ENCODE measurements at regions not wholly inside any gene's neighbourhood (a gene's known extent, or its start where the extent isn't known, plus 50 kb on each side); places are given as distances from the start of the nearest gene placed in this dataset.
"Not testable (repeated sequence)": the region's sequence is repeated elsewhere in the genome, so short reads cannot be mapped to it uniquely, and the experiment has no call there.

DNA sequence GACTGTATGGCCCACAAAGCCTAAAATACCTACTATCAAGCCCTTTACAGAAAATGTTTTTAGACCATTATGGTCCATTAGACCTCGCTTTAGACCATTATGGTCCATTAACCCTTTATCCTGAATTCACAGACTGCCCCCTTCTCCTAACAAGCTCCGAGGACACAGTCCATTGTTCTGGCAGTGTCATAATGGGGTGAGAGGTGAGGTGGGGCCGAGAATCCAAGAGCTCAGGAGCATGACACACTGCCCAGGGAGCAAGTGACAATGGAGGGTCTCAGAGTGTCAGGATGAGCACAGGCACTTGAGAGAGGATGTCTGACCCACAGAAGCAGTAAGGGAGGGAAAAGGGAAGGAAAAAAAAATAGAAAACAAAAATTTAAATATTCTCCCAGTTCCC, 212.4 kb upstream of the NT5E start:
- no peak overlapping the region for H3K27ac ChIP-seq
- TF ChIP-seq, protein P1, sequence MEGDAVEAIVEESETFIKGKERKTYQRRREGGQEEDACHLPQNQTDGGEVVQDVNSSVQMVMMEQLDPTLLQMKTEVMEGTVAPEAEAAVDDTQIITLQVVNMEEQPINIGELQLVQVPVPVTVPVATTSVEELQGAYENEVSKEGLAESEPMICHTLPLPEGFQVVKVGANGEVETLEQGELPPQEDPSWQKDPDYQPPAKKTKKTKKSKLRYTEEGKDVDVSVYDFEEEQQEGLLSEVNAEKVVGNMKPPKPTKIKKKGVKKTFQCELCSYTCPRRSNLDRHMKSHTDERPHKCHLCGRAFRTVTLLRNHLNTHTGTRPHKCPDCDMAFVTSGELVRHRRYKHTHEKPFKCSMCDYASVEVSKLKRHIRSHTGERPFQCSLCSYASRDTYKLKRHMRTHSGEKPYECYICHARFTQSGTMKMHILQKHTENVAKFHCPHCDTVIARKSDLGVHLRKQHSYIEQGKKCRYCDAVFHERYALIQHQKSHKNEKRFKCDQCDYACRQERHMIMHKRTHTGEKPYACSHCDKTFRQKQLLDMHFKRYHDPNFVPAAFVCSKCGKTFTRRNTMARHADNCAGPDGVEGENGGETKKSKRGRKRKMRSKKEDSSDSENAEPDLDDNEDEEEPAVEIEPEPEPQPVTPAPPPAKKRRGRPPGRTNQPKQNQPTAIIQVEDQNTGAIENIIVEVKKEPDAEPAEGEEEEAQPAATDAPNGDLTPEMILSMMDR (conservative IDR thresholded peaks at IDR 0.05): no peak
- no peak for TF ChIP-seq ZFX (IDR thresholded peaks at IDR 0.05)

DNA sequence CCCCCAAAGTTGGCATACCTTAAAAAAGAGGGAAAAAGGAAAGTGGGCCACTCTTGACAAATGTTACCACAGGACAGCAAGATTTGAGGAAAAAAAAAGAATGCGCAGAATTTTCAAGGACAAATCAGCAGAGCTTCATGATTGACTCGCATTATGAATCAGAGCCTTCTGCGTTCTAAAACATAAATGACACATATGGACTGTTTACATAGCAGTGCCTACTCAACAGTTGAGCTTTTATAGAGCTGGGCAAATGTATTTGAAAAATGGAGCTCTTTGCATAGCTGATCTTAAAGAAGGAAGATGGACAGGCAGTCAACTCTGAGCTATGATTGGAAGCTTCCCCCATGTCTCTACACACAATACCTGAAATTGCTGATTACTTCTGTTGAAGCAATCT, 213.2 kb upstream of the NT5E start:
- no peak for TF ChIP-seq ZFX (IDR thresholded peaks at IDR 0.05)
- TF ChIP-seq, protein P1 (conservative IDR thresholded peaks at IDR 0.05): no peak

DNA sequence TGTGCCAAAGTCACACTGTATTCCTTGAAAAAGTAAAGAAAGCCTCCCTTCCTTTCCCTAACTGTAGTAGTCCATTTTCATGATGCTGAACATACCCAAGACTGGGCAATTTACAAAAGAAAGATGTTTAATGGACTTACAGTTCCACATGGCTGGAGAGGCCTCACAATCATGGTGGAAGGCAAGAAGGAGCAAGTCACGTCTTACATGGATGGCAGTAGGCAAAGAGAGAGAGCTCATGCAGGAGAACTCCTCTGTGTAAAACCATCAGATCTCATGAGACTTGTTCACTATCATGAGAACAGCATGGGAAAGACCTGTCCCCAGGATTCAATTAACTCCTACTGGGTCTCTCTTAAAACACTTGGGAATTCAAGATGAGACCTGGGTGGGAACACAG, 222.5 kb upstream of the NT5E start:
- not testable (repeated sequence) for H3K27ac ChIP-seq

More for the DNA sequence above, 213.2 kb upstream of the NT5E start:
- no peak overlapping the region for H3K27ac ChIP-seq

DNA sequence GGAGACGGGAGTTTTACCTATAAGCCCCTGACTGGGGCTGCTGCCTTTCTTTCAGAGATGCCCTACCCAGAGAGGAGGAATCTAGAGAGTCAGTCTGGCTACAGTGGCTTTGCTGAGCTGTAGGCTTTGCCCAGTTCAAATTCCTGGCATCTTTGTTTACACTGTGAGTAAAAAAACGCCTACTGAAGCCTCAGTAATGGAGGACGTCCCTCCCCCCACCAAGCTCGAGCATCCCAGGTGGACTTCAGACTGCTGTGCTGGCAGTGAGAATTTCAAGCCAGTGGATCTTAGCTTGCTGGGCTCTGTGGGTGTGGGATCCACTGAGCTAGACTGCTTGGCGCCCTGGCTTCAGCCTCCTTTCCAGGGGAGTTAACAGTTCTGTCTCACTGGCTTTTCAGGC, 237.1 kb upstream of the NT5E start:
- H3K27ac ChIP-seq: not testable (repeated sequence)

DNA sequence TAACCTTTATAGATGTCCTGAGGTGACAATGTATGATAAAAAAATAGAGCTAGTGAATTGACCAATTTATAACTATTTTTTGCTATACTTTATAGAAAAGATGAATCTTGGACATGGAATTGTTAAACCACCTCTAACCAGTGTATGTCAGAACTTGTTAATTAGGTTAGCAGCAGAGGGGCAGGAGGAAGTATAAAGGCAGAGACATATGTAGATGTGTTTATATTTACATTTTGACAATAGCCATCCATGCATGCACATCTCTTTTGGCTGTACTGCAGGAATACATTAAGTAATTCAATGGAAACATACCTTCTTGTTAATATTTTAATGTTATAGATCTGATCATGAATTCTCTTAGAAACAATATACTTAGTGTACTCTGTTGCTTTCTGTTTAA, 254.6 kb upstream of the NT5E start:
- no peak overlapping the region for H3K27ac ChIP-seq
- TF ChIP-seq, protein P1 (conservative IDR thresholded peaks at IDR 0.05): no peak
- no peak for TF ChIP-seq ZFX (IDR thresholded peaks at IDR 0.05)

DNA sequence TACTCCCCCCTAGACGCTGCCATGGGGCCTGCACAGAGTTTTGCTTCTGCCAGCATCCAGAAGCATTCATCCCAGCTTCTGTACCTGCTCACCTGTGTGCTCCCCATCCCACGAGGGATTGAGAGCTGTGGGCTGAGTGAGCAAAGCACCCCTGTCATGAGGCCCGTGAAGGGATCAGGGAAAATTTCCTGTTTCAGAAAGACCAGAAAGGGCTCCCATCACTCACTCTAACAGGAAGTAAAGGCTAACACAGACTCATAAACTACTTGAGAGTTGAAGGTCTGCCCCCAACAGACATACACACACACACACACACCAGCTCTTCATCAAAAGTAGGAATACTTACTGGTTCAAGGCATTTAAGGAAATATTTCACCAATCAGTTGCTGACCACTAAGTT, 256.5 kb upstream of the NT5E start:
- no peak for TF ChIP-seq ZFX (IDR thresholded peaks at IDR 0.05)
- H3K27ac ChIP-seq: no peak overlapping the region

DNA sequence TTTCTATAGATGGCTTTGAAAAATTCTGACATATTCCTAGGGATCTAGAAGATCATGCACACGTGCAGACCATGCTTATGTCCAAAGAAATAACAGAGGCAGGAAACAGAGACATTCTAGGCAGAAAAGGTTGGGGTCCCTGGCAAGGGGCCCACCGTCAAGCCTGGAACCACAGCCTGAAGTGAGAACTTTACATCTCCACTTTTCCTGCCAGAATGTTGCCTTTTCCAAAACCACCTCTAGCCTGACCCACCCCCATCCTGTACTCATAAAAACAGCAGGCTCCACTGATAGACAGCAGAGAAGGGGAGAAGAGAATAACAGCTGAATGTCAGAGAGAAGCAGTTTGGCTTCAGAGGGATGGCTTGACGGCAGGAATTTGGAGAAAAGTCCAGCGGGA, 257.3 kb upstream of the NT5E start:
- H3K27ac ChIP-seq: no peak overlapping the region
- TF ChIP-seq ZFX (IDR thresholded peaks at IDR 0.05): no peak
- TF ChIP-seq, protein P1 (conservative IDR thresholded peaks at IDR 0.05): no peak

DNA sequence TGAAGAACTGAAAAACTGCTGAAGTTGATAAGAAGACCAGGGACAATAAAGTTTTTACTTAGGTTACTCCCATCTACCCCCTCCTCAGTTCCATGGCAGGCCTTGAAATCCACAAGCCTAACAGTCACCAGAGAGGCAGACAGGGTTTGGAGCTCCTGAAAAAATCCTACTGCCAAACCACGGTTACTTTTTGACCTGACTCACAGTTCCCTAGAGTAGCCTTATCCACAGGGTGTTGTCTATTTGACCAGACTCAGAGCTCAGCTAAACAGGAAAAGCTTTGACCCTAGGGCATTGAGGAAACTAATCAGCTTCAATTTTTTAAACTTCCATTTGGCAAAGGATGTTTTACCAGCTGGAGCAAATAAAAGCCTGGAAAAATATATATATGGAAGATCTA, 257.7 kb upstream of the NT5E start:
- no peak overlapping the region for H3K27ac ChIP-seq
- TF ChIP-seq, protein P1 (conservative IDR thresholded peaks at IDR 0.05): no peak
- no peak for TF ChIP-seq ZFX (IDR thresholded peaks at IDR 0.05)

DNA sequence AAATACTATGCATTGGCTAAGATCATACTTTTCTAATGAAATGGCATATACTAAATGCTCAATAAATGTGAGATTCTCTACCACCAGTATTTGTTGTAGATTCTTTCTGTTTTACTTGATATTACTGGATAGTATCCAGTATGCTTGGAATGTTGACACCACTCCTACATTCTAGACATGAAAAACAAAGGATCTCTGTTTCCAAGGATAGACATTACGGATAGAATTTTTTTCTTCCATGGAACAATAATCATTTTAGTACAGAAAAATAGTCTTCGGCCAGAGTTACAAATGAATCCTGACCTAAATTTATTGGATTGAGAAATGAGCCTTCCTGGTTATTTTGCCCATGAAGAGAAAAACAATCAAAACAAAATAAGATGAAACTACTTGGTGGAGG, 258.2 kb upstream of the NT5E start:
- no peak overlapping the region for H3K27ac ChIP-seq
- TF ChIP-seq ZFX (IDR thresholded peaks at IDR 0.05): no peak
- TF ChIP-seq, protein P1 (conservative IDR thresholded peaks at IDR 0.05): no peak

Measured in C4-2B (cell line).